GM03348 (cell line): ENCODE measurements at regions not wholly inside any gene's neighbourhood (a gene's known extent, or its start where the extent isn't known, plus 50 kb on each side); places are given as distances from the start of the nearest gene placed in this dataset.
"Not testable (repeated sequence)": the region's sequence is repeated elsewhere in the genome, so short reads cannot be mapped to it uniquely, and the experiment has no call there.

ENCODE experiments used
- DNase-seq: peaks from one replicate; pipeline ENCODE4 v3.0.0; 2012; ENCODE audit warnings: low spot score

- no peak for DNase-seq
Measured at GRCh38 chr15:93360976-93361375, 272.0 kb upstream of the RGMA start.

- DNase-seq = no peak
Measured at GRCh38 chr15:93360318-93360717, 271.3 kb upstream of the RGMA start.

- no peak for DNase-seq
Measured at GRCh38 chr15:93359425-93360131, 270.6 kb upstream of the RGMA start.

GRCh38 chr15:93359060-93359408 is 270.0 kb upstream of the RGMA start:
- no peak for DNase-seq

GRCh38 chr15:93358166-93359059 is 269.4 kb upstream of the RGMA start:
- no peak for DNase-seq

- no peak for DNase-seq
Measured at GRCh38 chr15:93348711-93349545, 259.9 kb upstream of the RGMA start.

- no peak for DNase-seq
Measured at GRCh38 chr15:93347986-93348385, 259.0 kb upstream of the RGMA start.

- no peak for DNase-seq
Measured at GRCh38 chr15:93345981-93346380, 257.0 kb upstream of the RGMA start.

- not testable (repeated sequence) for DNase-seq
Measured at GRCh38 chr15:93343402-93343801, 254.4 kb upstream of the RGMA start.

GRCh38 chr15:93341164-93341563 is 252.2 kb upstream of the RGMA start:
- no peak for DNase-seq

GRCh38 chr15:93340406-93340805 is 251.4 kb upstream of the RGMA start:
- no peak for DNase-seq

- DNase-seq = no peak
Measured at GRCh38 chr15:93333796-93334195, 244.8 kb upstream of the RGMA start.

- not testable (repeated sequence) for DNase-seq
Measured at GRCh38 chr15:93333126-93333525, 244.1 kb upstream of the RGMA start.

GRCh38 chr15:93332168-93332553 is 243.2 kb upstream of the RGMA start:
- no peak for DNase-seq

- no peak for DNase-seq
Measured at GRCh38 chr15:93331545-93332167, 242.6 kb upstream of the RGMA start.

- DNase-seq = no peak
Measured at GRCh38 chr15:93330912-93331544, 242.0 kb upstream of the RGMA start.

GRCh38 chr15:93327364-93327763 is 238.4 kb upstream of the RGMA start:
- no peak for DNase-seq

- no peak for DNase-seq
Measured at GRCh38 chr15:93324186-93324975, 235.4 kb upstream of the RGMA start.

GRCh38 chr15:93321881-93322282 is 232.9 kb upstream of the RGMA start:
- DNase-seq = no peak

GRCh38 chr15:93319121-93319814 is 230.3 kb upstream of the RGMA start:
- no peak for DNase-seq
